GM12892 (cell line): ENCODE measurements at regions not wholly inside any gene's neighbourhood (a gene's known extent, or its start where the extent isn't known, plus 50 kb on each side); places are given as distances from the start of the nearest gene placed in this dataset.

Experiments
- POLR2A ChIP-seq: IDR thresholded peaks from 2 replicates; pipeline ENCODE4 v1.6.1; 2011; ENCODE audit warnings: low read depth, low read length, control low read depth
- POLR2AphosphoS5 ChIP-seq: IDR thresholded peaks from 2 replicates; pipeline ENCODE4 v1.6.1; 2011; ENCODE audit warnings: low read depth, low read length, control low read depth
- TAF1 ChIP-seq: IDR thresholded peaks from 2 replicates; pipeline ENCODE4 v1.6.1; 2011; ENCODE audit warnings: low read depth, mild to moderate bottlenecking, control low read depth, low read length, borderline replicate concordance

GRCh38 chr15:70583006-70583405, 180.4 kb downstream of the UACA start:
- no peak for TF ChIP-seq POLR2A
- TF ChIP-seq POLR2AphosphoS5: no peak
- TF ChIP-seq TAF1: no peak
